Cardiac muscle cell (in vitro differentiated cells and primary cell): ENCODE measurements at regions not wholly inside any gene's neighbourhood (a gene's known extent, or its start where the extent isn't known, plus 50 kb on each side); places are given as distances from the start of the nearest gene placed in this dataset.

Source experiments
- DNase-seq, 2 donors: peaks; one replicate each; pipeline versions ENCODE4 v3.0.0 to v3.0.0-alpha.2; 2010 to 2017; ENCODE audit warnings: low read depth in 1 of 2, low spot score in 1 of 2
- H3K27ac ChIP-seq: fragments of 200-600 bp; sonication (generic); 2 replicates; pipeline ENCODE4 v1.5.1; 2016
- H3K27me3 ChIP-seq: fragments of 200-600 bp; sonication (generic); 2 replicates; pipeline ENCODE4 v1.6.0; 2016; ENCODE audit warnings: control low read depth
- H3K36me3 ChIP-seq: fragments of 200-600 bp; sonication (generic); 2 replicates; pipeline ENCODE4 v1.5.1; 2016; ENCODE audit warnings: control low read depth
- H3K4me1 ChIP-seq: fragments of 200-600 bp; sonication (generic); 2 replicates; pipeline ENCODE4 v1.8.1; 2017; ENCODE audit warnings: low read depth, mild to moderate bottlenecking, mixed run types
- H3K4me3 ChIP-seq: fragments of 200-600 bp; sonication (generic); 2 replicates; pipeline ENCODE4 v1.5.1; 2016; ENCODE audit warnings: mild to moderate bottlenecking
- H3K9me3 ChIP-seq: fragments of 200-600 bp; sonication (generic); 2 replicates; pipeline ENCODE4 v1.5.1; 2017; ENCODE audit warnings: low read depth, mild to moderate bottlenecking, control low read depth
- TF ChIP-seq, protein P1 (sequence below): IDR thresholded peaks from 2 replicates; pipeline ENCODE4 v1.5.1; 2012; ENCODE audit warnings: low read depth, mild to moderate bottlenecking, low read length

DNA sequence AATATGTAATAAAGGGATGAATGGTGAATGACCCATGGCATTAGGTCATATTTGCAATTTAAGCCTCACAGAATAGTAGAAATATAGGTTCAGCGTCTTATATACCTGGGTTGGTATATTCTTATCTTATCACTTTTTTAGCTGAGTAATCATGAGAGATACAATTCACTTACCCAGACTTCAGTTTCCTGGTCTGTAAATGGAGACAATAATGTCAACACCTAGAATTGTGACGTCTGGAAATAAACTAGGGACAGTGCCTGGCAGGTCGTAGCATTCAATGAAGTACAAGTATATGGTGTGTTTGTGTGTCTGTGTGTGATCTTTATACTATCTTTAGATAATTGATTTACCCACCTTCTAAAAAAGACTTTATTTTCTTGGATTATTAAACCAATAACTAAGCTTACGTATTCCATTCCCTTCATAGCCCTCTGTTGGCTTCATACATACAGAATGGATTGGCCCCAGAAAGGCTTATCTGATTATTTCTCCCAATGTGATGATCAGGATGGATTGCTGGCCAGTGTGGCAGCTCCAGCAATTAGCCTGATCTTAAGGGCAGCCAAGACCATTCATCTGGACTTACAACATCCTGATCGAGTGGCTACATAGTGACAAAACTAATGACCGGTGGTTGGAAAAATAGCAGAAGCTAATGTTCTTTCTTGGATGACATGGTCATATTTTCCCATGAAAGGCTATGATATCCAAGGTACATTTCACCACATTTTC is 121.2 kb upstream of the NPVF start:
- H3K27me3 ChIP-seq: no peaks in the 10 kb centered on the region
- H3K9me3 ChIP-seq: no peaks in the 10 kb centered on the region
- H3K36me3 ChIP-seq: no peaks in the 10 kb centered on the region
- TF ChIP-seq, protein P1, sequence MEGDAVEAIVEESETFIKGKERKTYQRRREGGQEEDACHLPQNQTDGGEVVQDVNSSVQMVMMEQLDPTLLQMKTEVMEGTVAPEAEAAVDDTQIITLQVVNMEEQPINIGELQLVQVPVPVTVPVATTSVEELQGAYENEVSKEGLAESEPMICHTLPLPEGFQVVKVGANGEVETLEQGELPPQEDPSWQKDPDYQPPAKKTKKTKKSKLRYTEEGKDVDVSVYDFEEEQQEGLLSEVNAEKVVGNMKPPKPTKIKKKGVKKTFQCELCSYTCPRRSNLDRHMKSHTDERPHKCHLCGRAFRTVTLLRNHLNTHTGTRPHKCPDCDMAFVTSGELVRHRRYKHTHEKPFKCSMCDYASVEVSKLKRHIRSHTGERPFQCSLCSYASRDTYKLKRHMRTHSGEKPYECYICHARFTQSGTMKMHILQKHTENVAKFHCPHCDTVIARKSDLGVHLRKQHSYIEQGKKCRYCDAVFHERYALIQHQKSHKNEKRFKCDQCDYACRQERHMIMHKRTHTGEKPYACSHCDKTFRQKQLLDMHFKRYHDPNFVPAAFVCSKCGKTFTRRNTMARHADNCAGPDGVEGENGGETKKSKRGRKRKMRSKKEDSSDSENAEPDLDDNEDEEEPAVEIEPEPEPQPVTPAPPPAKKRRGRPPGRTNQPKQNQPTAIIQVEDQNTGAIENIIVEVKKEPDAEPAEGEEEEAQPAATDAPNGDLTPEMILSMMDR: no peak
- H3K27ac ChIP-seq: no peak overlapping the region
- H3K4me1 ChIP-seq: peaks cover 15% of the 10 kb centered on the region
- no peak overlapping the region for H3K4me3 ChIP-seq
- DNase-seq: no peak

- H3K9me3 ChIP-seq: no peaks in the 10 kb centered on the region
- H3K27me3 ChIP-seq: no peaks in the 10 kb centered on the region
- TF ChIP-seq, protein P1: no peak
- H3K36me3 ChIP-seq: no peaks in the 10 kb centered on the region
- H3K4me1 ChIP-seq: peaks cover 15% of the 10 kb centered on the region
- no peak for DNase-seq
- H3K27ac ChIP-seq: no peak overlapping the region
- no peak overlapping the region for H3K4me3 ChIP-seq
Observed at GRCh38 chr7:25350041-25350440, 121.8 kb upstream of the NPVF start.

DNA sequence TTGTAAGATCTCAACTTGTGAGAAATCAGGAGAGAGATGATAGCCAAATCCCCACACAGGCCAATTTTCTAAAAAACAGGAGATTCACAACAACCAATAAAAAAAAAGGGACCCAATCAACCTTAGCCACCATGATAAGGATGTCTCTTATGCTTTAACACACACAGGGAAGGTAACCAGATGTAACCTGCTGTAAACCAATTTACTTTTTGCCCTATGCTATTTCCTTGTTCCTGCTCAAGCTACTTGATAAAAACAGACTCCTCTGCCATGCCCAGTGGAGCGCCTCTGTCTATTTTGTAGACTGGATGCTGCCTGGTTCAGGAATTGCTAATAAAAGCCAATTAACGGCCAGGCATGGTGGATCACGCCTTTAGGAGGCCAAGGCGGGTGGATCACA is 123.5 kb upstream of the NPVF start:
- H3K27me3 ChIP-seq: no peaks in the 10 kb centered on the region
- H3K4me1 ChIP-seq: peaks cover 15% of the 10 kb centered on the region
- no peaks in the 10 kb centered on the region for H3K36me3 ChIP-seq
- no peaks in the 10 kb centered on the region for H3K9me3 ChIP-seq
- TF ChIP-seq, protein P1: no peak
- H3K27ac ChIP-seq: no peak overlapping the region
- H3K4me3 ChIP-seq: no peak overlapping the region
- no peak for DNase-seq

DNA sequence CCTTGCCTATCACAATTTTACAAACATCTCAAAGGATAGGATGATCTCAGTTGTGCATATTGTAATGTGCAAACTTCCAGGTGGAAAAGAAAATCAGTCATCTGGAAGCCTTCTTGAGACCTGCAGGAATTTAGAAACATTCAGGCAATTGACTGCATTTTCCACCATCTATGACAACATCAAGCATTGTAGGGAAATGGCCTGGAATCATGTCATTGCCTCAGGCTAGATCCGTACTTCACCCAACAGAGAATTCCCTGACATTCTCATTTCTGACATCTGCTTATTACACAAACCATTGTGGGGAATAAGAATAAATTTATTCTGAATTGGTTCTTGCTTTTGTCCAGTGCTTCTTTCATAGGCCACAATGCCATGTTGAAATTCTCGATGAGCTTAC is 124.9 kb upstream of the NPVF start:
- no peak overlapping the region for H3K27ac ChIP-seq
- no peaks in the 10 kb centered on the region for H3K27me3 ChIP-seq
- TF ChIP-seq, protein P1: no peak
- H3K36me3 ChIP-seq: no peaks in the 10 kb centered on the region
- DNase-seq: no peak
- H3K4me3 ChIP-seq: no peak overlapping the region
- peaks cover 14% of the 10 kb centered on the region for H3K4me1 ChIP-seq
- no peaks in the 10 kb centered on the region for H3K9me3 ChIP-seq

GRCh38 chr7:25353732-25354131 is 125.4 kb upstream of the NPVF start:
- DNase-seq: no peak
- TF ChIP-seq, protein P1: no peak
- Histone ChIP-seq H3K9me3 (no peaks in the 10 kb centered on the region), H3K4me1 (peaks cover 9% of the 10 kb centered on the region), H3K27ac (no peak overlapping the region), H3K36me3 (no peaks in the 10 kb centered on the region), H3K27me3 (no peaks in the 10 kb centered on the region), H3K4me3 (no peak overlapping the region)
